GM18858 (cell line): ENCODE measurements at regions not wholly inside any gene's neighbourhood (a gene's known extent, or its start where the extent isn't known, plus 50 kb on each side); places are given as distances from the start of the nearest gene placed in this dataset.
"Not testable (repeated sequence)": the region's sequence is repeated elsewhere in the genome, so short reads cannot be mapped to it uniquely, and the experiment has no call there.

Source experiments
- ATAC-seq: cut with Tn5 transposase; IDR thresholded peaks from one replicate; pipeline ENCODE4 v1.9.1; 2021; ENCODE audit not compliant: unreplicated experiment

DNA sequence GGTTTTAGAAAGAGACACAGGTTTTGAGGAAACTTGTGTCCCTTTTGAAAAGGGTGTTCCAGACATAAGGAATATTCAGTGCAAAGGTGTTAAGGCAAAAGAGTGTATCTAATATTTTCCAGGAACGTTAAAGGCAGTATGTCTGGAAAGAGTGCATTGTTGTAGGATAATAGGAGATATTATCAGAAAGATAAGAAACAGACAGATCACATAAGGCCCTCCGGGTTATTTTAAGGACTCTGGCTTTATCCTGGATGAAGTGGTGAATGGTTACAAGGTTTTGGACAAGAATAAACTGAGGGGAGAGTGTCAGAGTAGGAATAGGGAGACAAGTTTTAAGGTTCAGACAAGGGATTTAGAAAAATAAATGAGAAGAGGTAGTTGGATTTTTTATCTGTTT lies 493.7 kb upstream of the GRM7 start:
- no peak for ATAC-seq

DNA sequence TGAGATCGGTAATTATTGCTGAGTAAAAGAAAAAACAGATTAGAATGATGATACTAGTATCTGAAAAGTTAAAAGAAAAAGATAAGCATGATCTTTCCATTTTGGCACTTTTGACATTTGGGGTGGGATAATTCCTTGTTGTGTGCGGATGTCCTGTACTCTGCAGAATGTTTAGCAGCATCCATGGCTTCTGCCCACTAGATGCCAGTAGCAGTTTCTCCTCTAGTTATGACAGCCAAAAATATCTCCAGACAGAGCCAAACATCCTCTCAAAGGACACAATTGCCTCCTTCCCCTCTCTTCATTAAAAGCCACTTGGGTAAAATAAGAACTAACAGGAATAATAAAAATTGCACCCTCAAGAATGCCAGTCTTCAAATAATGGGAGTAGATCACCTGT lies 468.8 kb upstream of the GRM7 start:
- ATAC-seq, result no peak

DNA sequence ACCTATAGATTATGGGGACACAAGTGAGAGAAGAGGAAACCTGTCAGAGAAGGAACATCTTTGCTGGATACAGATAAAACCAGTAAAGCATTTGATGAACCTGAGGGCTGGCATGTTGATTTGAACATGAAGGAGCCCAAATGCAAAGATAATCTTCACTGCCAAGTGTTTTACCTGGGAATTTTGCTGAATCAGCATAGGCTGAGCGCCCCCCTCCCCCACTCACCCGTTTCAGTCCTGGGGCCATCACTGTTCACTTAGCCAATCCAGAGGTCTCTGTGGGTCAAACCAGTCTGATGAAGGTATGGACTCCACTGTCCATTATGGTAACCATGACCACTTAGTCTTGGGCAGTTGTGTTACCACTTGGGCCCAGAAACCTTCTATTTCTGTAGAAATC lies 466.0 kb upstream of the GRM7 start:
- ATAC-seq, result no peak

DNA sequence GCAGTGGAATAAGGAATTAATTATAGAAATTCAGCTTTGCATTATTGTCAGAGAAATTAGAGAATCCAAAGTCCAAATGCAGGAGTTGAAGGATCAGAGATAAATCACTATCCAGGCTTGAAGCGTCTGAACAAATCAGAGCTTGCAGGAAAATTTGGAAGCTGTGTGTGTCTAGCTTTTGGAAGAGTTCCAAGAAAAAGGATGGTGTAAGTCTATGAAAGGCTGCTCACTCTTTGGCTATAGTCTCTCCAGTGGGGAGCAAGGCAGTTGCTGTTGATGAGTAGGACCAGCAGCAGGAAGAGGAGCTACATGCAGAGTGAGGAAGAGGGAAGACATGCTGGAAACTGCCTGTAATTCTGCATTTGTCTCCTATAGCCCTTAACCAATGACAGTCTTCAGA lies 464.3 kb upstream of the GRM7 start:
- no peak for ATAC-seq

DNA sequence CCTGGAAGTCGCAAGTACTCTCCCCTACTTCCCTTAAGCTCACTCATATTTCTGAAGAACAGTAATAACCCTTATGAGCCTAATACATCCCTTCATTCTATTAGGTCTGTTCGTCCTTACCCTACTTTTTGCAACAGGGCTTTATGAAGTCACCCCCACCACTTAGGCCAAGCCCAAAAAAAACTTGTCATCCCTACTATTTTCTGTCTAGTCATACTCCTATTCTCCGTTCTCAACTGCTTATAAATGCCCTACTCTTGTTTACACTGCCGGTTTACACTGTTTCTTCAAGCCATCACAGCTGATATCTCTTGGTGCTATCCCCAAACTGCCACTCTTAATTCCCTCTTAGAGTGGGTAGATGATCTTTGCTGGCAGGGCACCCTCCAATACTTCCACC lies 458.2 kb upstream of the GRM7 start:
- ATAC-seq, result not testable (repeated sequence)

DNA sequence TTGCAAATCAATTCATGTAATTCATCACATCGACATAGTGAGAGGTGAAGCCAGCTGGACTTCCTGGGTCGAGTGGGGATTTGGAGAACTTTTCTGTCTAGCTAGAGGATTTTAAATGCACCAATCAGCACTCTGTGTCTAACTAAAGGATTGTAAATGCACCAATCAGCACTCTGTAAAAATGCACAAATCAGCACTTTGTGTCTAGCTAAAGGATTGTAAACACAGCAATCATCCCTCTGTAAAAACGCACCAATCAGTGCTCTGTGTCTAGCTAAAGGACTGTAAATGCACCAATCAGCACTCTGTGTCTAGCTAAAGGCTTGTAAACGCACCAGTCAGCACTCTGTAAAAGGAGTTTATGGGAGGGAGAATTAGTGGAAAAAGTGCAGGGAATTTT lies 454.0 kb upstream of the GRM7 start:
- not testable (repeated sequence) for ATAC-seq

DNA sequence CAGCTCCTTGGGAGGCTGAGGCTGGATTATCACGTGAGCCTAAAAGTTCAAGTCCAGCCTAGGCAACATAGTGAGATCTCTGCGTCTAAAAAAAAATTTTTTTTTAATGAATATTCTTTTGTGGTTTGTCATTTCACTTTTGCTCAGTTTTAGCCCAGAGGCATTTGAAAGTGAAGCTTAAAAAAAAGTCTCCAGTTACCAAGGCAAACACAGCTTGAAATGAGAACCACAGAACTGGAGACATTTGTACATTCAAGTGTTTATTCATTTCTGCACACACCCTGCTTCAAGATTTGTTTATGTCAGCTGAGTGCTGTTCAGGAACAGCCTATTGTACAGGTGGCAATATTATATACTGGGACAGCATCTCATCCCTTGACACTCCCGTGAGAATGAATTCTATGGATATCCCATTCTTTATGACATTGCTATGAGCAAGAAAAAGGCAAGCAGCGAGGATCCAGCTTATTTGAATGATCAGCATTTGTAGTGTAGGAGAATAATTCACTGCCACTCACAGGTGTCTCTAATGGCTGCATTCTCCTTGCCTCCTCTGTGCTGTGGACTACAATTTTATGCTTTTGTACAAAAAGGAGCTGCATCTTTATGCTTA lies 444.8 kb upstream of the GRM7 start:
- ATAC-seq, result no peak

DNA sequence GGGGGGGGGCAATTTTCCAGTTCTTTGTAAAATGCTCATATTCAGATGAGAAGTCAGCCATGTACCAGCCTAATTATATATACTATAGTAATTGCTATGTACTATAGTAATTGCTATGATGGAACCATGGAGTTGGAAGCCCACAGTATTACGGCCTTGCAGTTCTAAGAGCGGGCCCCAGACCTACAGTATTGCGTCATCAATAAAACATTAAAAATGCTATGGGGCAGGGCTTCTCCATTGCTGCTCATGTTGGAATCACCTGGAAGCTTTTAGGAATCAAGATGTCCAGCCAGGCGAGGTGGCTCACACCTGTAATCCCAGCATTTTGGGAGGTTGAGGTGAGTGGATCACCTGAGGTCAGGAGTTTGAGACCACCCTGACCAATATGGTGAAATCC lies 443.7 kb upstream of the GRM7 start:
- no peak for ATAC-seq

DNA sequence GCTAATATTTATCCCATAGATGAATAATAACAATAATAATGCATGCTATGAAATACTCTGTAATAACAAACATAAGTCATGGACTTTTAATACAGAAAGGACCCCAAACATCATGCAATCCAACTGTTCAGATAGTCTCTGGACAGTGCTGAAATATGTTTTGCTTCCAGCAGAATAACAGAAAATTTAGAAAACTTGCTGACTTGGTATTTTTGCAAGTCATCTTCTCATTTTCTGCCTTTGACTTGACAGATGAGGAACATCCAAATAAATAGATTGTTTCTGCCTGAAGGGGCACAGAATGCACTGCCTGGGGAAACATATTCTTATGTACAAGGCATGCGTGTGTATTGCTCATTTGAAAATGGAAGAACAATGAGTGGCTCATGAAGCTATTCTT lies 442.4 kb upstream of the GRM7 start:
- ATAC-seq, result no peak

DNA sequence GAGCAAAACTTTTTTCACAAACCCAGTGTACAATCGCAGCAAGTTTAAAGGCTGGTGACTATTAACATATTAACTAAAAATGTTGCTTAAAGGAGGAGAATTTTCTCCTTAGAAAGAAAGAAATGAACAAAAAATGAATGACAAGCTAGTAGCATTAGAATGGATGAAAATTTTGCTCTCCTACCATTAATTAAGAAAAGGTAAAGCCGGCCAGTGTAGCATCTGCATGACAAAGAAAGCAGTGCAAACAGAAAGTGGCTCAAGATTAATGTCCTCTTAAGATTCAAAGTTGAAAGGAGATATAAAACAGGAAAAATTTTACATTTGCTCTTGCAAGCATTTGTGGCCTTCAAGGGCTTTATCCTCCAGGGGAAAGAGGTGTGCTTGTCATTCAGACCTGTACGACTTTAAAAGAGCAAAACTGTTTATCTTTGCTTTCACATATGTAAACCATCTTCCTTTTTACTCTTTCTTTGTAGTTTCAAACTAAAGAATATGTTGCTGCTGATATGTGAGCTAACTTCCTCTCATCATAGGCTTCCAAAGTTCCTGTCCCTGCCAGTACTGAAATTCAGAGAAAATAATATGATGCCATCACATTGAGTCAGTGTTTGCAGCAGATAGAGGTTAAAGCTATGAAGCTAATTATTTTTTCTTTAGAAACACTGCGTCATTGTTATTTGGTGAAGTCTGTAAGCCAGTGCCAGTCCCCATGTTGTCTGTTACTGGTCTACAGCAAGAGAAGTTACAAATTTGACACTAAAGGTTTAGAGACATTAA lies 439.1 kb upstream of the GRM7 start:
- ATAC-seq, result no peak

DNA sequence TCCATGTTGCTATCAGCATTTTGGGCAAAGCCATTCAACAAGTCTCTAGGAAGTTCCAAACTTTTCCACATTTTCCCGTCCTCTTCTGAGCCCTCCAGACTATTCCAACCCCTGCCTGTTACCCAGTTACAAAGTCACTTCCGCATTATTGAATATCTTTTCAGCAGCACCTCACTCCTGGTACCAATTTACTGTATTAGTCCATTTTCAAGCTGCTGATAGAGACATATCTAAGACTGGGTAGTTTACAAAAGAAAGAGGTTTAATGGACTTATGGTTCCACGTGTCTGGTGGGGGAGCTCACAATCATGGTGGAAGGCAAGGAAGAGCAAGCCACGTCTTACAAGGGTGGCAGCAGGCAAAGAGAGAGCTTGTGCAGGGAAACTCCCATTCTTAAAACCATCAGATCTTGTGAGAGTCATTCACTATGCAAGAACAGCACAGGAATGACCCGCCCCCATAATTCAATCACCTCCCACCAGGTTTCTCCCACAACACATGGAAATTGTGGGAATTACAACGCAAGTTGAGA lies 435.6 kb upstream of the GRM7 start:
- no peak for ATAC-seq

DNA sequence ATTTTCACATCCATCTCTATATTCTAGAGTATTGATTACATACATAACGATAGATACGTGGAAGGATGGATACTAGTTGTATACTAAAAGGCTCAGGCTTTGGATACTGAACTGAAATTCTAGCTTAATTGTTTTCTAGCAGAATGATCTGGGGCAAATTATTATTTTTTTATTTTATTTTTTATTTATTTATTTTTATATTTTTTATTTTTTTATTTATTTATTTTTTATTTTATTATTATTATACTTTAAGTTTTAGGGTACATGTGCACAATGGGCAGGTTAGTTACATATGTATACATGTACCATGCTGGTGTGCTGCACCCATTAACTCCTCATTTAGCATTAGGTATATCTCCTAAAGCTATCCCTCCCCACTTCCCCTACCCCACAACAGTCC lies 432.6 kb upstream of the GRM7 start:
- ATAC-seq, result not testable (repeated sequence)

DNA sequence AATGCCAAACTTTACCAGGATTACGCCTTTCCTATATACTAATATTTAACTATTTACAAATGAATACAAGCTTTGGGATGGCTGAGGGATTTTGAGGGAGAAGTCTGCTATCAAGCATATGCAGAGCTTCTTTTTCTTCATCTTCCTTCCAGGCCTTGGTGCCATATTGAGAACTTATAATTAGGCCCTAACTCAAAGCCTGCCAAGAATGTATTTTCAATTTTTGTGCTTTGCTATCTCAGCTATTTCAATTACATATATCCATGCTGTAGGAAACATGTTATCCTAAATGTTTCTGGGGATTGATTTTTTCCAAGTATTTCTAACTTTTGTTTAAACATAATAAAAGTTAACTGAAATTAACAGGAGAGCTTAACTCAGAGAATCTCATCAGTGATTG lies 425.0 kb upstream of the GRM7 start:
- no peak for ATAC-seq

DNA sequence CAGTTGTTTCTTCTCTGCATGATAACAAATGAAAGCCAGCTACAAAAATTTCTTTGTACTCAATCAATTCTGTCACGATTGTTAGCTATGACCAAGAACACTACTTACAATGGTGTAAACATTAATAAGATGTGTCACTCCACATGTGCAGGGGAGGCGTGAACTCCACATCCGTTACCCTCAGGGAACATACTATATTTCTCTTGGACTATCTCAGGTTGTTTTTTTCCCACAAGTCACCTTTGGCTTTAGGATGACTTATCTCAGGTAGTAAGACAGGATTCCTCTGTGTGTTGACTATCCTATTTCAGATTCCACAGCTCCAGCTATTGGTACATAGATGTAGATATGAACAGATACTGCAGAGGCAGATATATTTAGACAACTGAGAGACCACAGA lies 423.3 kb upstream of the GRM7 start:
- ATAC-seq, result no peak

DNA sequence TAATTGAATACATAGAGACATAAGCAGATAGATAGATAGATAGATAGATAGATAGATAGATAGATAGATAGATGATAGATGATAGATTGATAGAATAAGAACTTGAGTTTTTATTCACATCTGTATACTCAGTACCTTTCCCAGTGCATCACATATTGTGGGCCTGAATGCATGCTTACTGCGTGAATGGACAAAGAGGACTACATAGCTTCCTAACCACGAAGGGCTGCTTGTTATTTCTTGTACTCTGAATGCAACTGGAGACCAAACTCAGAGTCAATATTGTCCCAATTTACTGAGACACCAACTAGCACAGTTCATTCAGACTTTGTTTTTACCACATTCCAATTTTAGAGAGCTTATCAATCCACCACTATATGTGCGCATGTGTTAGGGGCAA lies 422.9 kb upstream of the GRM7 start:
- ATAC-seq, result no peak

DNA sequence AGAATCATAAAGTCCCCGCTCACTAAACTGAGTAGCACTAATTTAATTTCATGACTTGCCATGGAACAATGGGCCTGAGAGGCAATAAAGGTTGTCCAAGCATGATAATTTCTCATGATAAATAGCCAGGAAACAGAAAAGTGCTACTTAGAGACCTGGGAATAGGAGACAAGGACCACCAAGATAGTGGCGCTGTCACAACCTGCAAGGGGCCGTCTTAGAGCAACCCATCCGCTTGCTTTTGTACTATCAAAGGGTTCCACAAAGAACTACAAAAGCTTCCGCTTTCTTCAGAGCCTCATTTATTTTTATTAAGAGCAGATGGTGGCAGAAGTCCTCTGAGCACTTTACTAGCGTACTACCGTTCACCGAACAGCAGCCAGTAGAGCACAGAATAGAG lies 421.7 kb upstream of the GRM7 start:
- ATAC-seq, result no peak

DNA sequence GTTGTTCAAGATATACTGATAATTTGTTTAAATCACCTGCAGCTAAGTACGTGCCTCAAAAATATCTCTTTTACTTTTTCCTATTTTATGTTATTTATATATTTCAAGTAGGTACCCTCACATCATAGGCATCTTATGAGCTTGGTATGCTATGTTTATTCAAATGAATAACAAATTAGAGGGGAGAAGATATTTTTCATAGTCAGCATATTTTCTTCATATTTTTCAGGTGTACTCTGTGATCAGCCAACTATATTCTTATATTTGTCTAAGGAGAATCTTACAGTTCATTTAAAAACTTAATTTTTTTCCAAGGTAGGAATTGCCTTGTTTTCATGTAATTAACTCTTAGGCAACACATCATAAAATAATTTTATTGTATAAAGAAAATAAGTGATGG lies 421.1 kb upstream of the GRM7 start:
- ATAC-seq, result no peak

DNA sequence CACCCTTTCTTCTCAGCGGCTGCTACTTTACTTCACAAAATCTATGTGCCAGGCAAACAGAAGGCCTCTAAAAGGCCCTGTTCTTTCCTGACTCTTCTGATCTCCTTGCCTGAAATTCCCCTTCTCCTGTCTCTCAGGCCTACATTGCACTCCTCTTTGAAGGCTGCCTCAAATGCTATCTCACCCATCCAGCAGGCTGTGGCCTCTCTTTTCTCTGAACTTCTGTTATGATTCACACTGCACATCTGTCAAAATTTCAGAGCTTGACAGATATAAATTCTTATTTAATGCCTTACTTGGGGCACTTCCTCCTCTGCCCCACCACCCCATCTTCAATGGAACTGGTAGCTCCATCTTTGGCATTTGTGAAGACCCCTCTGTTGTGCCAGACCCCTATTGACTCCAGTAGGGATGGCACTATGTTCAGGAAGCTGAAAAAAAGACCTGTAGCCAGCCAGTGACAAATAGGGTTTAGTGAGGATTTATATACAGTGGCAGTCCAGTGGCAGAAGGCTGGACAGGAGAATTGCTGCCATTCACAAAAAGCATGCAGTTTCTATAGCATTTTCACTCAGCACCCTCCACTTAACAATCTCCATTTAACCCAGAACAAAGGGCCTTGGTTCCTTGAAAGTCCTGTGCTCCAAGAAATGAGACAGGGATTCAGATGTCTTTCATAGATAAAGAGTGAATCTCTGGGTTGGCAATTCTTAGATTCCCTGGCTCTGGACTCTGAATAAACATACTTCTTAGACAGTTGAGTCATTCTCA lies 415.8 kb upstream of the GRM7 start:
- ATAC-seq, result no peak

DNA sequence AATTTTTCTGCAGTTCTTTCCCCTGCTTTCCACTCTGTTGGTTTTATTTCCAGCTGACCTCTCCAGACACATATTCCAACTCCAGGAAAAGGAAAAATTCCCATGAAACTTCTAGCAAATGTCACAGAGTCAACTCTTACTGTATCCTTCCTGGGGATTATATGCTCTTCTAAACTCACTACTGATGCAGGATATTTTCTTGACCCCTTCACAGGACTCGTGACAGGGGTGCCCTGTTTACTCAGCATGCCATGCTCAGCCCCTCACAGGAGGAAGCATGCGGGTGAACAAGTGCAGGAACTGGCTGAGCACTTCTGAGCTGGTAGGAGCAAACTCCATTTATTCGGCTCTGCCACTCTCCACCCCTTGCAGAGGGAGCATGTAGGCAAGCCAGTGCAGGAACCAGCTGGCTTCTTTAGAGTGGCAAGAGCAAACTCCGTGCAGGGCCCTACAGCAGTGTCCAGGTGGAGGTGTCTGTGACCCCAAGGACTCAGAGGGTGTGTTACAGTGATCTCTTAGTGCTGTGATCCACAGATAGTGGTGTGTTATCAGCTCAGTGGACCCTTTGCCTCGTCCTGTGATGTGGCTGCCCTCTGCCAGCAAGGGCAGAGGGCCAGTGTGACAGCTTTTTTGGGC lies 413.6 kb upstream of the GRM7 start:
- ATAC-seq, result no peak

DNA sequence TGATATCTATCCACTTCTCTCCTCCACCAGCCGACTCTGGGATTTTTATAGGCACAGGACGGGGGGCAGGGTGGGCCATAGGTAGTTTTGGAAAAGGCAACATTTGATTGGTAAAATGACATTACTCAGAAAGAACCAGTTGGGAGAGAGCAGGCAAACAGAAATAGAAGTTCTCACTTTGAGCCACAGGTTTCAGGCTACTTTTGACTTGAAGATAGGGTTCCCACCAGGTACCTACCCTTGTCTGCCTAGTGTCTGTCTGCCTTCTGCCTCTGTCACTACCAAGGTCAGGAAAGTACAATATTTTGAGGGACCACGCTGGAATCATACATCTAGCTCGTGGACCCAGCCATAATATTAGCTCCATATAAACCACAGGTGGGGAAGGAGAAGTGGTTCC lies 412.9 kb upstream of the GRM7 start:
- ATAC-seq, result no peak

DNA sequence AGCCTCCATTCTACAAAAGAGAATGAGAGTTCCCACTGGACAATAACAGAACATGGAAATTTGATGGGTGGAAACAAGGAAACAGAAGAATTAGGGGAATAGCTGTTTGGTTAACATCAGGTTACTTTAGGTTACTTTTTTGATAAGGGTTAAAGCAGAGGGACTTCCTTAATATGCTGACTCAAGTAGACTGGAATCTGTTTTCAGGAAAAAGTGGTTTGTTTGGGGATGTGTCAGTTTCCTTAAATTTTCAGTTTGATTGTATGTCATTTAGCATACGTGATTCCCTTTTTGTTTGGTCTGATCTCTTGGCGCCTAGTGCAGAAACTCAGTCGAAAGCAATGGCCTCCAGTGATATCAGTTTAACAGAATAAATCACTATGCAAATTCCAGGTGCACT lies 411.8 kb upstream of the GRM7 start:
- ATAC-seq, result no peak

DNA sequence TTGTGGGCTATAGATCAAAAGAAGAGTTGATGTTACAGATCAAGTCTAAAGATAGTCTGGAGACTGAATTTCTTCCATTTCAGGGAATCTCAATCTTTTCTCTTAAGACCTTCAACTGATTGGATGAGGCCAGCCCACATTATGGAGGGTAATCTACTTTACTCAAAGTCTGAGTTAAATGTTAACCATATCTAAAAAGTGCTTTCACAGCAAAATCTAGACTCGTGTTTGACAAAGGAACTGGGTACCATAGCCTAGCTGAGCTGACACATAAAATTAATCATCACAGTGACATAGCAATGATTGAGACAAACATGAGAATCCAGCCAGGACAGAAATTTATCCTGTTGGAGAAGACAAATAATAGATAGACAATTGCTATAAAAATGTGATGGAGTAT lies 407.9 kb upstream of the GRM7 start:
- ATAC-seq, result no peak
